PC-9 (cell line): ENCODE measurements at regions not wholly inside any gene's neighbourhood (a gene's known extent, or its start where the extent isn't known, plus 50 kb on each side); places are given as distances from the start of the nearest gene placed in this dataset.

Experiments
- BruUV-seq: library from RNA; stranded (reverse); fragments of 400-500 nt; replicated peaks from 2 replicates; lab custom pipeline; 2021; lab: Mats Ljungman, UMichigan
- CTCF ChIA-PET: fragments of 300-600 bp; sonication (Branson Sonifier 250); formaldehyde crosslinking; loops from one replicate; lab custom pipeline; 2022; ENCODE audit warnings: antibody characterized with exemption; lab: Charles Lee
- POLR2A ChIA-PET: fragments of 300-600 bp; sonication (Branson Sonifier 250); formaldehyde crosslinking; loops from one replicate; lab custom pipeline; 2022; ENCODE audit warnings: antibody characterized with exemption; ENCODE audit not compliant: unreplicated experiment; lab: Charles Lee
- DNase-seq, 2 experiments: peaks; one replicate each; pipeline versions ENCODE4 v3.0.0 to v3.0.0-alpha.2; 2015 to 2022; ENCODE audit warnings: mixed read lengths in 1 of 2
- H2AFZ ChIP-seq: fragments of 200-600 bp; sonication (generic); 2 replicates; pipeline ENCODE4 v1.8.1; 2017; ENCODE audit warnings: antibody characterized with exemption
- H3F3A ChIP-seq: fragments of 200-600 bp; sonication (generic); 2 replicates; pipeline ENCODE4 v1.8.1; 2017; ENCODE audit warnings: antibody characterized with exemption, mild to moderate bottlenecking, low read depth; ENCODE audit not compliant: insufficient read depth
- H3K27ac ChIP-seq: fragments of 200-600 bp; sonication (generic); 2 replicates; pipeline ENCODE4 v1.6.1; 2016; ENCODE audit warnings: mixed run types
- H3K27me3 ChIP-seq: fragments of 200-600 bp; sonication (generic); 2 replicates; pipeline ENCODE4 v1.6.1; 2016; ENCODE audit warnings: low read depth, mixed run types; ENCODE audit not compliant: insufficient read depth
- H3K36me3 ChIP-seq: fragments of 200-600 bp; sonication (generic); 2 replicates; pipeline ENCODE4 v1.6.1; 2016; ENCODE audit warnings: low read depth, mixed run types
- H3K4me1 ChIP-seq: fragments of 200-600 bp; sonication (generic); replicated peaks from 2 replicates; pipeline ENCODE4 v1.6.1; 2016; ENCODE audit warnings: mixed run types; ENCODE audit not compliant: insufficient read depth
- H3K4me2 ChIP-seq: fragments of 200-600 bp; sonication (generic); 2 replicates; pipeline ENCODE4 v1.6.1; 2017; ENCODE audit warnings: mixed run types
- H3K4me3 ChIP-seq: fragments of 200-600 bp; sonication (generic); 2 replicates; pipeline ENCODE4 v1.6.1; 2016; ENCODE audit warnings: mixed run types
- H3K79me2 ChIP-seq: fragments of 200-600 bp; sonication (generic); 2 replicates; pipeline ENCODE4 v1.6.1; 2017; ENCODE audit warnings: low read depth, mixed run types
- H3K9me2 ChIP-seq: fragments of 200-600 bp; sonication (generic); 2 replicates; pipeline ENCODE4 v1.8.1; 2017; ENCODE audit warnings: mild to moderate bottlenecking; ENCODE audit not compliant: insufficient read depth
- H3K9me3 ChIP-seq: fragments of 200-600 bp; sonication (generic); 2 replicates; pipeline ENCODE4 v1.8.1; 2016; ENCODE audit warnings: low read depth; ENCODE audit not compliant: insufficient read depth
- H4K20me1 ChIP-seq: fragments of 200-600 bp; sonication (generic); 2 replicates; pipeline ENCODE4 v1.8.1; 2017; ENCODE audit not compliant: insufficient read depth
- EZH2 ChIP-seq: fragments of 200-600 bp; sonication (generic); IDR thresholded peaks from 2 replicates; pipeline ENCODE4 v1.8.0; 2017; ENCODE audit warnings: antibody characterized with exemption, low read depth
- intact Hi-C: fragments of 100-400 bp; cut with micrococcal nuclease; formaldehyde crosslinking; loops from one replicate; pipeline ENCODE4 v1.10.0; 2022; ENCODE audit not compliant: unreplicated experiment
- TF ChIP-seq, protein P1 (sequence below): fragments of 200-600 bp; sonication (generic); conservative IDR thresholded peaks from 2 replicates; pipeline ENCODE4 v1.6.1; 2017; ENCODE audit warnings: mixed run types, antibody characterized with exemption, mild to moderate bottlenecking, moderate library complexity

DNA sequence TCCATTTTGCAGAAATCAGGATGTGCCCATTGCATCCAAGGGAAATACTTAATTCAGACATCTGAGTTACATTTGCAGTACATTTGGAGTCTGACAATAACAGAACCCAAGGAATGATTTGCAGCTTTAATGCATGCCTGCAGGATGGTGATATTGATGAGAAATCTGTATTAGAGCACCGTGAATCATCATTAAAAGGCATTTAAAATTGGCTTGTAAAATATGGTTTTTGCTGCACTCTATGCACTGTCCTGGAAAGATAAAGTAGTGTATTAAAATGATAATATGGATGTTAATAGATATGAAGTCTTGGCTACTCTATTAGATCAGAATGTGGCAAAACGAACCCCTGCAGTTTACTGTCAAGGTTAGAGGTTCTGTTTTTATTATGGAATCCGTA lies 556.9 kb downstream of the MAT2B start:
- Histone ChIP-seq H3K27me3 (no peaks in the 10 kb centered on the region), H3K79me2 (no peaks in the 10 kb centered on the region), H3K9me3 (no peaks in the 10 kb centered on the region), H3K9me2 (no peaks in the 10 kb centered on the region), H4K20me1 (no peaks in the 10 kb centered on the region), H3K27ac (no peak overlapping the region), H3K4me1 (no peaks in the 10 kb centered on the region), H3F3A (no peaks in the 10 kb centered on the region), H3K36me3 (no peaks in the 10 kb centered on the region), H3K4me3 (no peak overlapping the region), H3K4me2 (no peak overlapping the region), H2AFZ (no peak overlapping the region)
- ChIA-PET CTCF (no interaction called here), POLR2A (no interaction called here)
- BruUV-seq = no TSS peak
- no peak for DNase-seq
- intact Hi-C loops = no loop called here
- TF ChIP-seq, protein P1, sequence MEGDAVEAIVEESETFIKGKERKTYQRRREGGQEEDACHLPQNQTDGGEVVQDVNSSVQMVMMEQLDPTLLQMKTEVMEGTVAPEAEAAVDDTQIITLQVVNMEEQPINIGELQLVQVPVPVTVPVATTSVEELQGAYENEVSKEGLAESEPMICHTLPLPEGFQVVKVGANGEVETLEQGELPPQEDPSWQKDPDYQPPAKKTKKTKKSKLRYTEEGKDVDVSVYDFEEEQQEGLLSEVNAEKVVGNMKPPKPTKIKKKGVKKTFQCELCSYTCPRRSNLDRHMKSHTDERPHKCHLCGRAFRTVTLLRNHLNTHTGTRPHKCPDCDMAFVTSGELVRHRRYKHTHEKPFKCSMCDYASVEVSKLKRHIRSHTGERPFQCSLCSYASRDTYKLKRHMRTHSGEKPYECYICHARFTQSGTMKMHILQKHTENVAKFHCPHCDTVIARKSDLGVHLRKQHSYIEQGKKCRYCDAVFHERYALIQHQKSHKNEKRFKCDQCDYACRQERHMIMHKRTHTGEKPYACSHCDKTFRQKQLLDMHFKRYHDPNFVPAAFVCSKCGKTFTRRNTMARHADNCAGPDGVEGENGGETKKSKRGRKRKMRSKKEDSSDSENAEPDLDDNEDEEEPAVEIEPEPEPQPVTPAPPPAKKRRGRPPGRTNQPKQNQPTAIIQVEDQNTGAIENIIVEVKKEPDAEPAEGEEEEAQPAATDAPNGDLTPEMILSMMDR = no peak
- no peak for TF ChIP-seq EZH2

- Histone ChIP-seq H3K9me3 (no peaks in the 10 kb centered on the region), H3K4me3 (no peak overlapping the region), H3K4me1 (no peaks in the 10 kb centered on the region), H3K4me2 (no peak overlapping the region), H4K20me1 (no peaks in the 10 kb centered on the region), H3K27ac (no peak overlapping the region), H3K36me3 (no peaks in the 10 kb centered on the region), H3K79me2 (no peaks in the 10 kb centered on the region), H3F3A (no peaks in the 10 kb centered on the region), H2AFZ (no peak overlapping the region), H3K9me2 (no peaks in the 10 kb centered on the region), H3K27me3 (0 out of 2 replicates have a peak, but pooled peaks cover 1% of the 10 kb centered on the region)
- no TSS peak for BruUV-seq
- no peak for TF ChIP-seq EZH2
- ChIA-PET CTCF (no interaction called here), POLR2A (no interaction called here)
- intact Hi-C loops = no loop called here
- DNase-seq = no peak
Observed at GRCh38 chr5:164065266-164065665, 559.8 kb downstream of the MAT2B start.

GRCh38 chr5:164071671-164072070 lies 566.3 kb downstream of the MAT2B start:
- H3K27ac ChIP-seq = no peak overlapping the region
- H3F3A ChIP-seq = no peaks in the 10 kb centered on the region
- POLR2A ChIA-PET = no interaction called here
- H3K4me1 ChIP-seq = no peaks in the 10 kb centered on the region
- no peaks in the 10 kb centered on the region for H3K36me3 ChIP-seq
- no peak overlapping the region for H2AFZ ChIP-seq
- no peak for TF ChIP-seq EZH2
- CTCF ChIA-PET = no interaction called here
- H4K20me1 ChIP-seq = no peaks in the 10 kb centered on the region
- no peak overlapping the region for H3K4me2 ChIP-seq
- BruUV-seq = no TSS peak
- H3K9me3 ChIP-seq = no peaks in the 10 kb centered on the region
- H3K4me3 ChIP-seq = no peak overlapping the region
- DNase-seq = no peak
- H3K9me2 ChIP-seq = no peaks in the 10 kb centered on the region
- intact Hi-C loops = no loop called here
- 0 out of 2 replicates have a peak, but pooled peaks cover 5% of the 10 kb centered on the region for H3K27me3 ChIP-seq
- H3K79me2 ChIP-seq = no peaks in the 10 kb centered on the region

DNA sequence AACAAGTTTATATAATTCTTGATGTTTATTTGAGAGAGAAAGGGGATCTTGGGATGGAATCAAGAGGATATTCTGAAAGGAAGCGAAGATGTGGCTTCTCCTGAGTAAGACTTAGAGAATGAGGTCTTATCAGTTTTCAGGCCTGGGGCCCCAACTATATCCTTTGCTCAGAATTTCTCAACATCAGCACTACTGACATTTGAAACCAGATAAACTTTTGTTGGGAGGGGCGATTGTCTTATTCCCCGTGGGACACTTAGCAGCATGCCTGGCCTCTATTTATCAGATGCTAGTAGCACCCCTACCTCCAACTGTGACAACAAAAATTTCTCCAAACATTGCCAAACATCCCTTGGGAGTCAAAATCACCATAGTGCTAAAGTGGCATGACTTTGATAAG lies 567.7 kb downstream of the MAT2B start:
- intact Hi-C loops = no loop called here
- CTCF ChIA-PET = no interaction called here
- POLR2A ChIA-PET = no interaction called here
- no peak for DNase-seq
- Histone ChIP-seq H3K27me3 (0 out of 2 replicates have a peak, but pooled peaks cover 5% of the 10 kb centered on the region), H3K9me3 (no peaks in the 10 kb centered on the region), H3K9me2 (no peaks in the 10 kb centered on the region), H4K20me1 (no peaks in the 10 kb centered on the region), H3K36me3 (no peaks in the 10 kb centered on the region), H3F3A (no peaks in the 10 kb centered on the region), H3K4me2 (no peak overlapping the region), H3K27ac (no peak overlapping the region), H3K4me3 (no peak overlapping the region), H3K4me1 (no peaks in the 10 kb centered on the region), H3K79me2 (no peaks in the 10 kb centered on the region), H2AFZ (no peak overlapping the region)
- BruUV-seq = no TSS peak
- no peak for TF ChIP-seq EZH2
- TF ChIP-seq, protein P1 = no peak
